Spleen (tissue), 11 donors: ENCODE measurements at regions not wholly inside any gene's neighbourhood (a gene's known extent, or its start where the extent isn't known, plus 50 kb on each side); places are given as distances from the start of the nearest gene placed in this dataset.

Source experiments
- DNase-seq: peaks from one replicate; pipeline ENCODE4 v3.0.0-alpha.2; 2020
- H3K27ac ChIP-seq, 8 donors: fragments of 200-600 bp; sonication (generic) in 7 of 8; 1 replicate in 4 of 8; 2 replicates in 4 of 8; pipeline versions ENCODE4 v1.5.0 to v1.8.0; 2016 to 2021; ENCODE audit warnings: inconsistent platforms in 4 of 8, mild to moderate bottlenecking in 4 of 8, moderate library complexity in 1 of 8
- H3K27me3 ChIP-seq, 7 donors: fragments of 200-600 bp; sonication (generic) in 6 of 7; replicated peaks in 1 of 7; 1 replicate in 4 of 7; 2 replicates in 3 of 7; pipeline versions ENCODE4 v1.5.0 to v1.8.0; 2016 to 2021; ENCODE audit warnings: inconsistent platforms in 3 of 7, mild to moderate bottlenecking in 1 of 7
- H3K36me3 ChIP-seq, 6 donors: fragments of 200-600 bp; sonication (generic) in 5 of 6; 1 replicate in 4 of 6; 2 replicates in 2 of 6; pipeline versions ENCODE4 v1.5.0 to v1.8.0; 2016 to 2021; ENCODE audit warnings: inconsistent platforms in 2 of 6
- H3K4me1 ChIP-seq, 6 donors: fragments of 200-600 bp; sonication (generic) in 5 of 6; 1 replicate in 3 of 6; 2 replicates in 3 of 6; pipeline versions ENCODE4 v1.5.0 to v1.8.0; 2016 to 2021; ENCODE audit warnings: inconsistent platforms in 3 of 6
- H3K4me3 ChIP-seq, 8 donors: fragments of 200-600 bp; sonication (generic) in 7 of 8; 1 replicate in 4 of 8; 2 replicates in 4 of 8; pipeline versions ENCODE4 v1.5.0 to v1.8.0; 2016 to 2021; ENCODE audit warnings: inconsistent platforms in 4 of 8, mild to moderate bottlenecking in 4 of 8, moderate library complexity in 2 of 8
- H3K9me3 ChIP-seq, 8 donors: fragments of 200-600 bp; sonication (generic) in 7 of 8; 1 replicate in 4 of 8; 2 replicates in 4 of 8; pipeline versions ENCODE4 v1.5.0 to v1.8.0; 2016 to 2021; ENCODE audit warnings: inconsistent platforms in 4 of 8
- POLR2A ChIP-seq, 3 donors: fragments of 450-650 bp; IDR thresholded peaks; one replicate each; pipeline ENCODE4 v1.5.1; 2017; ENCODE audit warnings: antibody characterized with exemption in 3 of 3, mild to moderate bottlenecking in 1 of 3
- POLR2AphosphoS5 ChIP-seq, 3 donors: sonication (generic); formaldehyde crosslinking; IDR thresholded peaks; one replicate each; pipeline ENCODE4 v1.5.1; 2017; ENCODE audit warnings: antibody characterized with exemption in 3 of 3
- WGBS, 5 donors: extraction: QIAGEN DNeasy Blood & Tissue Kit in 3 of 5; methylation state at CpG; one replicate each; pipeline versions ENCODE4 v1.1.5 to v1.1.7; 2013 to 2018; 5-methylcytosine and 5-hydroxymethylcytosine counted together
- intact Hi-C: fragments of 100-400 bp; cut with DNase I; formaldehyde crosslinking; loops from one replicate; pipeline ENCODE4 v1.15.0; 2023; ENCODE audit warnings: low total_unique reads
- TF ChIP-seq, protein P1 (sequence below), 11 experiments: fragments of 200-600 bp in 7 of 11; fragments of 450-650 bp in 4 of 11; sonication (generic) in 4 of 11; IDR thresholded peaks in 8 of 11; conservative IDR thresholded peaks in 3 of 11; 1 replicate in 7 of 11; 2 replicates in 4 of 11; pipeline versions ENCODE4 v1.4.0 to v1.8.0; 2016 to 2021; ENCODE audit warnings: antibody characterized with exemption in 11 of 11, inconsistent platforms in 4 of 11, mild to moderate bottlenecking in 1 of 11
- donor health status: healthy with polysubstance abuse.
- donor health status: DM: no; HTN: no; CAD: no; lungs with moderate emphysema.
- donor health status: DM: no; HTN: no; CAD: no.
- donor health status: Bipolar disorder and iron deficiency.
- donor health status: healthy.
- donor health status: DM: no; HTN: no; CAD: no.
- donor health status: DM: yes; HTN: yes; CAD: no.

DNA sequence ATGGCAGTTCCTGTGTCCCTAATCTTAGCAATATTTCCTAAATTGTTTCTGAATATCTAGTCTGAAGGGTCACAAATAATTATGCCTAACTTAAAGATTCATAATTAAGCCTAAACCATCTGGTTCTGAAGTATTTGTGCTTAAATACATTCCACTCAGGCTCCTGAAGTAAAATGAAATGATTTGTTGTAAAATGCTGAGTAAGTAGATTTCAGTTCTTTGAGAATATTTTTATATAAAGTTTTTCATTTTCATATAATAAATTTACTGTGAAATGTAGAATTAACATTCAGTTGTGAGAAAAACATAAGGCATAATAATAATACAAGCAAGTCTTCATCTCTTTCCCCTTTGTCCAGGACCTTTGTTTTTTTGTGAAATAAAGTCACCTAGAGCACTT, 330.6 kb upstream of the IMPG1 start:
- intact Hi-C loops = no loop called here
- H3K36me3 ChIP-seq = no peaks in the 10 kb centered on the region
- no peak overlapping the region for H3K27ac ChIP-seq
- H3K4me3 ChIP-seq = no peak overlapping the region
- H3K4me1 ChIP-seq = no peaks in the 10 kb centered on the region
- H3K9me3 ChIP-seq = peaks cover 0 to 22% (median 13%) of the 10 kb centered on the region in 8 donors
- DNase-seq = no peak
- H3K27me3 ChIP-seq = no peaks in the 10 kb centered on the region
- TF ChIP-seq, protein P1, sequence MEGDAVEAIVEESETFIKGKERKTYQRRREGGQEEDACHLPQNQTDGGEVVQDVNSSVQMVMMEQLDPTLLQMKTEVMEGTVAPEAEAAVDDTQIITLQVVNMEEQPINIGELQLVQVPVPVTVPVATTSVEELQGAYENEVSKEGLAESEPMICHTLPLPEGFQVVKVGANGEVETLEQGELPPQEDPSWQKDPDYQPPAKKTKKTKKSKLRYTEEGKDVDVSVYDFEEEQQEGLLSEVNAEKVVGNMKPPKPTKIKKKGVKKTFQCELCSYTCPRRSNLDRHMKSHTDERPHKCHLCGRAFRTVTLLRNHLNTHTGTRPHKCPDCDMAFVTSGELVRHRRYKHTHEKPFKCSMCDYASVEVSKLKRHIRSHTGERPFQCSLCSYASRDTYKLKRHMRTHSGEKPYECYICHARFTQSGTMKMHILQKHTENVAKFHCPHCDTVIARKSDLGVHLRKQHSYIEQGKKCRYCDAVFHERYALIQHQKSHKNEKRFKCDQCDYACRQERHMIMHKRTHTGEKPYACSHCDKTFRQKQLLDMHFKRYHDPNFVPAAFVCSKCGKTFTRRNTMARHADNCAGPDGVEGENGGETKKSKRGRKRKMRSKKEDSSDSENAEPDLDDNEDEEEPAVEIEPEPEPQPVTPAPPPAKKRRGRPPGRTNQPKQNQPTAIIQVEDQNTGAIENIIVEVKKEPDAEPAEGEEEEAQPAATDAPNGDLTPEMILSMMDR (IDR thresholded peaks at IDR 0.05 in 8 of 11, conservative IDR thresholded peaks at IDR 0.05 in 3 of 11) = no peak
- TF ChIP-seq POLR2A (IDR thresholded peaks at IDR 0.05) (no peak), POLR2AphosphoS5 (IDR thresholded peaks at IDR 0.05) (no peak)

DNA sequence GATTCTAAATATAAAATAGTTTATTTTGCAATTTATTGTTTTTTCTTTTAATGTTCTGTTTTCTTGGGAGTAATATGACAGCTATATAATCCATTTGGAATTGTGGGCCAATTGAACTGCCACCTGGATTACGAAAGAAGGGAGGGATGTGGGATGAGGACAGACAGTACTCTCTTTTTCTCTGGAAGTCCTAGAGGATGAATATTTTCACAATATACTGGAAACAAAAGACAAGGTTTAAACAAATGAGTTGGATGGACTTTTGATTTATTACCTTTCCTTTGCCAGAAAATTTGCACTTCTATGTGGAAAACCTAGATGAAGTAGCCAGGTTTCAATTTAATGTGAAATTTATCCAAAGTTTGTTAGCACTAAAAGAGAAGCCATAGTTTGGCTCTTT, 325.5 kb upstream of the IMPG1 start:
- Histone ChIP-seq H3K36me3 (no peaks in the 10 kb centered on the region), H3K9me3 (peaks cover 0 to 17% (median 1%) of the 10 kb centered on the region in 8 donors), H3K27ac (no peak overlapping the region), H3K27me3 (no peaks in the 10 kb centered on the region), H3K4me1 (no peaks in the 10 kb centered on the region), H3K4me3 (no peak overlapping the region)
- WGBS, 5 donors = 76 to 93% (median 89%) methylated on average over 1 of the region's 1 CpG
- TF ChIP-seq POLR2A (IDR thresholded peaks at IDR 0.05) = no peak
- TF ChIP-seq, protein P1 (IDR thresholded peaks at IDR 0.05 in 8 of 11, conservative IDR thresholded peaks at IDR 0.05 in 3 of 11) = no peak
- no peak for TF ChIP-seq POLR2AphosphoS5 (IDR thresholded peaks at IDR 0.05)
- intact Hi-C loops = no loop called here
- DNase-seq = no peak

GRCh38 chr6:76382201-76382600, 309.7 kb upstream of the IMPG1 start:
- Histone ChIP-seq H3K27ac (no peak overlapping the region), H3K36me3 (no peaks in the 10 kb centered on the region), H3K4me3 (no peak overlapping the region), H3K27me3 (no peaks in the 10 kb centered on the region), H3K9me3 (peaks cover 0 to 66% (median 57%) of the 10 kb centered on the region in 8 donors), H3K4me1 (no peaks in the 10 kb centered on the region)
- no peak for DNase-seq
- 21 to 86% (median 71%) methylated on average over 1 of the region's 1 CpG for WGBS, 5 donors
- intact Hi-C loops = no loop called here
- TF ChIP-seq, protein P1 (IDR thresholded peaks at IDR 0.05 in 8 of 11, conservative IDR thresholded peaks at IDR 0.05 in 3 of 11) = no peak
- TF ChIP-seq POLR2AphosphoS5 (IDR thresholded peaks at IDR 0.05) = no peak
- TF ChIP-seq POLR2A (IDR thresholded peaks at IDR 0.05) = no peak

GRCh38 chr6:76381612-76382011, 309.1 kb upstream of the IMPG1 start:
- peaks cover 0 to 72% (median 62%) of the 10 kb centered on the region in 8 donors for H3K9me3 ChIP-seq
- intact Hi-C loops = no loop called here
- no peak for DNase-seq
- H3K36me3 ChIP-seq = no peaks in the 10 kb centered on the region
- H3K27me3 ChIP-seq = no peaks in the 10 kb centered on the region
- H3K4me3 ChIP-seq = no peak overlapping the region
- TF ChIP-seq POLR2AphosphoS5 (IDR thresholded peaks at IDR 0.05) (no peak), POLR2A (IDR thresholded peaks at IDR 0.05) (no peak)
- TF ChIP-seq, protein P1 (IDR thresholded peaks at IDR 0.05 in 8 of 11, conservative IDR thresholded peaks at IDR 0.05 in 3 of 11) = no peak
- no peaks in the 10 kb centered on the region for H3K4me1 ChIP-seq
- WGBS, 5 donors = 49 to 64% (median 58%) methylated on average over 2 of the region's 2 CpGs
- H3K27ac ChIP-seq = no peak overlapping the region
